Activated CD8-positive, alpha-beta T cell treated with anti-CD3 and anti-CD28 coated beads for 36 hours (primary cell): ENCODE measurements at regions not wholly inside any gene's neighbourhood (a gene's known extent, or its start where the extent isn't known, plus 50 kb on each side); places are given as distances from the start of the nearest gene placed in this dataset.

ENCODE experiments used
- ATAC-seq: fragments of 200-7000 bp; cut with Tn5 transposase; one replicate; pipeline ENCODE4 v1.10.0; 2021; ENCODE audit warnings: mild to moderate bottlenecking, moderate library complexity
- CTCF ChIA-PET: fragments of 350-600 bp; sonication (Branson Sonifier 250); formaldehyde crosslinking; loops from one replicate; lab custom pipeline; 2021; ENCODE audit warnings: antibody characterized with exemption; lab: Charles Lee
- POLR2A ChIA-PET: fragments of 350-600 bp; sonication (Branson Sonifier 250); formaldehyde crosslinking; loops from one replicate; lab custom pipeline; 2021; ENCODE audit warnings: antibody characterized with exemption; lab: Charles Lee
- DNase-seq: peaks from one replicate; pipeline ENCODE4 v3.0.0-alpha.2; 2020
- H3K27ac Mint-ChIP-seq: one replicate; pipeline ENCODE4 v1.8.0; 2021; ENCODE audit warnings: mild to moderate bottlenecking, mixed read lengths
- H3K27me3 Mint-ChIP-seq: one replicate; pipeline ENCODE4 v1.8.0; 2021; ENCODE audit warnings: mixed read lengths
- H3K36me3 Mint-ChIP-seq: one replicate; pipeline ENCODE4 v1.8.0; 2021; ENCODE audit warnings: low read depth, mixed read lengths
- H3K4me1 Mint-ChIP-seq: one replicate; pipeline ENCODE4 v1.8.0; 2021; ENCODE audit warnings: low read depth, mixed read lengths
- H3K4me3 Mint-ChIP-seq: one replicate; pipeline ENCODE4 v1.8.0; 2021; ENCODE audit warnings: mild to moderate bottlenecking, moderate library complexity, mixed read lengths
- H3K9me3 Mint-ChIP-seq: one replicate; pipeline ENCODE4 v1.8.0; 2021; ENCODE audit warnings: mixed read lengths
- CTCF ChIP-seq: fragments of 200-600 bp; IDR thresholded peaks from one replicate; pipeline ENCODE4 v1.8.0; 2022; ENCODE audit warnings: antibody characterized with exemption, mild to moderate bottlenecking
- intact Hi-C: fragments of 100-400 bp; cut with micrococcal nuclease; formaldehyde crosslinking; loops from one replicate; pipeline ENCODE4 v1.10.0; 2022

DNA sequence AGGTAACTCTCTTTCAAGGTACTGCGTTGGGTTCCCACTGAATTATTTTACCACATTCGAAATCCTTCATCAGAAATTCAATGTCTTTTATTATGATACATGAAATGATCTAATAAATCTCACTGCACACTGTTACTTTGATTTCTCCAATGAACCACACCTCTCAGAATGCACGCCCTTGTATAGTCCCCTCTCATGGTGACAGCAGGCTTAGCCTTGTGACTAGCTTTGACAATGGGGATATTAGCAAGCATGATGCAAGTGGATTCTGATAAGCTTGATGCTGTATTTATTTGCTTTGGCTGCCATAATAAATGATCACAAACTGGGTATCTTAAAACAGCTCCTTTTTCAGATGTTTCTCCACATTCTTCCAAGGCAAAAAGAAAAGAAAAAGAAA is 100.4 kb upstream of the ETV6 start:
- Mint-ChIP-seq H3K4me3 (no peak overlapping the region), H3K36me3 (no peaks in the 10 kb centered on the region), H3K4me1 (peaks cover 42% of the 10 kb centered on the region), H3K27me3 (peaks cover 4% of the 10 kb centered on the region), H3K9me3 (no peaks in the 10 kb centered on the region), H3K27ac (no peak overlapping the region)
- CTCF ChIA-PET = interaction anchor here (2.0 kb wide), 1 partner anchor 460 kb away, joined by 4 read pairs; no protein-coding TSS in a partner anchor
- DNase-seq (no peak), ATAC-seq (no peak)
- intact Hi-C loops = no loop called here
- POLR2A ChIA-PET = no interaction called here
- TF ChIP-seq CTCF = no peak

GRCh38 chr12:11553871-11554533 is 95.5 kb upstream of the ETV6 start:
- Mint-ChIP-seq H3K4me3 (no peak overlapping the region), H3K27ac (no peak overlapping the region), H3K36me3 (no peaks in the 10 kb centered on the region), H3K27me3 (peaks cover 4% of the 10 kb centered on the region), H3K9me3 (no peaks in the 10 kb centered on the region), H3K4me1 (peaks cover 22% of the 10 kb centered on the region)
- ATAC-seq = peak; percentile 87
- peak; percentile 75 for DNase-seq
- TF ChIP-seq CTCF = peak; percentile 52
- intact Hi-C loops = no loop called here
- CTCF ChIA-PET = interaction anchor here (1.0 to 4.3 kb wide), 6 partner anchors 8 to 517 kb away, joined by 3 to 23 read pairs (median 8); partner anchors contain the start of gene BCL2L14
- POLR2A ChIA-PET = no interaction called here

DNA sequence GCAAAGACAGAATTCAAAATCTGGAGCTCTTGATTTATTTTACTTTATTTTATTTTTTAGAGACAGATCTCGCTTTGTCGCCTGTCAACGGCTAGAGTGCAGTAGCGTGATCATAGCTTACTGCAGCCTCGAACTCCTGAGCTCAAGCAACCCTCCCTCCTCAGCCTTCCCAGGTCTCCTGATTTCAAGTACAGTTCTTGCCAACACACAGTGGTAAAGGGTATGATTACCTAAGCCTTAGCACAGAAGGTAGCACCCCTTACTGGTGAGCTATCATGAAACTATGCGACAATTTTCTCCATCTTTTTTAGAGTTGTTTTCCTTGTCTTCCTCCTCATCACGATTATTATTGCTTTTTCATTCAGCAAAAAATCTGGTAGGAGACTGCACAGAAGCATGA is 94.3 kb upstream of the ETV6 start:
- Mint-ChIP-seq H3K4me1 (peaks cover 22% of the 10 kb centered on the region), H3K9me3 (no peaks in the 10 kb centered on the region), H3K36me3 (no peaks in the 10 kb centered on the region), H3K27ac (no peak overlapping the region), H3K27me3 (peaks cover 4% of the 10 kb centered on the region), H3K4me3 (no peak overlapping the region)
- CTCF ChIA-PET = interaction anchor here (0.8 to 4.3 kb wide), 8 partner anchors 9 to 779 kb away, joined by 4 to 23 read pairs (median 6); partner anchors contain the start of gene BCL2L14
- DNase-seq (no peak), ATAC-seq (no peak)
- POLR2A ChIA-PET = interaction anchor here (0.6 to 1.2 kb wide), 3 partner anchors 9 to 120 kb away, joined by 3 read pairs; no protein-coding TSS in a partner anchor
- intact Hi-C loops = no loop called here
- no peak for TF ChIP-seq CTCF

GRCh38 chr12:11555743-11556625 is 93.5 kb upstream of the ETV6 start:
- intact Hi-C loops = no loop called here
- H3K4me1 Mint-ChIP-seq = peaks cover 22% of the 10 kb centered on the region
- CTCF ChIA-PET = interaction anchor here (0.8 to 4.3 kb wide), 8 partner anchors 8 to 778 kb away, joined by 4 to 23 read pairs (median 6); partner anchors contain the start of gene BCL2L14
- H3K27me3 Mint-ChIP-seq = peaks cover 4% of the 10 kb centered on the region
- no peaks in the 10 kb centered on the region for H3K9me3 Mint-ChIP-seq
- no peaks in the 10 kb centered on the region for H3K36me3 Mint-ChIP-seq
- H3K27ac Mint-ChIP-seq = no peak overlapping the region
- no peak overlapping the region for H3K4me3 Mint-ChIP-seq
- TF ChIP-seq CTCF = no peak
- DNase-seq = peak; percentile 41
- POLR2A ChIA-PET = interaction anchor here (0.8 to 1.2 kb wide), 3 partner anchors 10 to 455 kb away, joined by 3 read pairs; no protein-coding TSS in a partner anchor
- peak; percentile 57 for ATAC-seq
